PC-9 (cell line): ENCODE measurements at regions not wholly inside any gene's neighbourhood (a gene's known extent, or its start where the extent isn't known, plus 50 kb on each side); places are given as distances from the start of the nearest gene placed in this dataset.

Experiments used
- BruUV-seq: library from RNA; stranded (reverse); fragments of 400-500 nt; replicated peaks from 2 replicates; lab custom pipeline; 2021; lab: Mats Ljungman, UMichigan
- CTCF ChIA-PET: fragments of 300-600 bp; sonication (Branson Sonifier 250); formaldehyde crosslinking; loops from one replicate; lab custom pipeline; 2022; ENCODE audit warnings: antibody characterized with exemption; lab: Charles Lee
- POLR2A ChIA-PET: fragments of 300-600 bp; sonication (Branson Sonifier 250); formaldehyde crosslinking; loops from one replicate; lab custom pipeline; 2022; ENCODE audit warnings: antibody characterized with exemption; ENCODE audit not compliant: unreplicated experiment; lab: Charles Lee
- DNase-seq, 2 experiments: peaks; one replicate each; pipeline versions ENCODE4 v3.0.0 to v3.0.0-alpha.2; 2015 to 2022; ENCODE audit warnings: mixed read lengths in 1 of 2
- H2AFZ ChIP-seq: fragments of 200-600 bp; sonication (generic); 2 replicates; pipeline ENCODE4 v1.8.1; 2017; ENCODE audit warnings: antibody characterized with exemption
- H3F3A ChIP-seq: fragments of 200-600 bp; sonication (generic); 2 replicates; pipeline ENCODE4 v1.8.1; 2017; ENCODE audit warnings: antibody characterized with exemption, mild to moderate bottlenecking, low read depth; ENCODE audit not compliant: insufficient read depth
- H3K27ac ChIP-seq: fragments of 200-600 bp; sonication (generic); 2 replicates; pipeline ENCODE4 v1.6.1; 2016; ENCODE audit warnings: mixed run types
- H3K27me3 ChIP-seq: fragments of 200-600 bp; sonication (generic); 2 replicates; pipeline ENCODE4 v1.6.1; 2016; ENCODE audit warnings: low read depth, mixed run types; ENCODE audit not compliant: insufficient read depth
- H3K36me3 ChIP-seq: fragments of 200-600 bp; sonication (generic); 2 replicates; pipeline ENCODE4 v1.6.1; 2016; ENCODE audit warnings: low read depth, mixed run types
- H3K4me1 ChIP-seq: fragments of 200-600 bp; sonication (generic); replicated peaks from 2 replicates; pipeline ENCODE4 v1.6.1; 2016; ENCODE audit warnings: mixed run types; ENCODE audit not compliant: insufficient read depth
- H3K4me2 ChIP-seq: fragments of 200-600 bp; sonication (generic); 2 replicates; pipeline ENCODE4 v1.6.1; 2017; ENCODE audit warnings: mixed run types
- H3K4me3 ChIP-seq: fragments of 200-600 bp; sonication (generic); 2 replicates; pipeline ENCODE4 v1.6.1; 2016; ENCODE audit warnings: mixed run types
- H3K79me2 ChIP-seq: fragments of 200-600 bp; sonication (generic); 2 replicates; pipeline ENCODE4 v1.6.1; 2017; ENCODE audit warnings: low read depth, mixed run types
- H3K9me2 ChIP-seq: fragments of 200-600 bp; sonication (generic); 2 replicates; pipeline ENCODE4 v1.8.1; 2017; ENCODE audit warnings: mild to moderate bottlenecking; ENCODE audit not compliant: insufficient read depth
- H3K9me3 ChIP-seq: fragments of 200-600 bp; sonication (generic); 2 replicates; pipeline ENCODE4 v1.8.1; 2016; ENCODE audit warnings: low read depth; ENCODE audit not compliant: insufficient read depth
- H4K20me1 ChIP-seq: fragments of 200-600 bp; sonication (generic); 2 replicates; pipeline ENCODE4 v1.8.1; 2017; ENCODE audit not compliant: insufficient read depth
- EZH2 ChIP-seq: fragments of 200-600 bp; sonication (generic); IDR thresholded peaks from 2 replicates; pipeline ENCODE4 v1.8.0; 2017; ENCODE audit warnings: antibody characterized with exemption, low read depth
- intact Hi-C: fragments of 100-400 bp; cut with micrococcal nuclease; formaldehyde crosslinking; loops from one replicate; pipeline ENCODE4 v1.10.0; 2022; ENCODE audit not compliant: unreplicated experiment
- TF ChIP-seq, protein P1 (sequence below): fragments of 200-600 bp; sonication (generic); conservative IDR thresholded peaks from 2 replicates; pipeline ENCODE4 v1.6.1; 2017; ENCODE audit warnings: mixed run types, antibody characterized with exemption, mild to moderate bottlenecking, moderate library complexity

DNA sequence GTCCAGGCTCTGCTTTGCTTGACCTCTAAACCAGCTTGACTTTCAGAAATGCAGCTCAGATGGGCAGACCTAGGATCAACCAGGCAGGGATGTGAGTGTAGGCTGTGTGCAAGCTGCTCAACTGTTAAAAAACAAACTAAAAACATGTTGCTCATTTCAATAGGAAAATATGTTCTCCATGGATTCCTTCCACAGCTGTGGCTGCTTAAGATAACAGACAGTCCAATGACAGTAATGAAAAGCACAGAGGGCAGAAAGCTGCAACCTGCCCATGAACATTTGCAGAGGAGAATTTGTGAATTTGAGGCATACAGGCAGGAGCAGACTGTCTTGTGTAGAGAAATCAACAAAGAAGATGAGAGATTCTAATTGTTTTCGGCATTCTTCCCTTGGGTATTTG lies 534.2 kb downstream of the CCSER2 start:
- no peaks in the 10 kb centered on the region for H3F3A ChIP-seq
- no TSS peak for BruUV-seq
- ChIA-PET CTCF (no interaction called here), POLR2A (no interaction called here)
- H4K20me1 ChIP-seq = no peaks in the 10 kb centered on the region
- no peaks in the 10 kb centered on the region for H3K79me2 ChIP-seq
- no peaks in the 10 kb centered on the region for H3K9me2 ChIP-seq
- no peak overlapping the region for H3K4me3 ChIP-seq
- H3K27ac ChIP-seq = no peak overlapping the region
- H3K9me3 ChIP-seq = no peaks in the 10 kb centered on the region
- H3K4me2 ChIP-seq = no peak overlapping the region
- no peaks in the 10 kb centered on the region for H3K27me3 ChIP-seq
- no peak overlapping the region for H2AFZ ChIP-seq
- no peaks in the 10 kb centered on the region for H3K4me1 ChIP-seq
- DNase-seq = no peak
- no peaks in the 10 kb centered on the region for H3K36me3 ChIP-seq
- TF ChIP-seq EZH2 = no peak
- TF ChIP-seq, protein P1, sequence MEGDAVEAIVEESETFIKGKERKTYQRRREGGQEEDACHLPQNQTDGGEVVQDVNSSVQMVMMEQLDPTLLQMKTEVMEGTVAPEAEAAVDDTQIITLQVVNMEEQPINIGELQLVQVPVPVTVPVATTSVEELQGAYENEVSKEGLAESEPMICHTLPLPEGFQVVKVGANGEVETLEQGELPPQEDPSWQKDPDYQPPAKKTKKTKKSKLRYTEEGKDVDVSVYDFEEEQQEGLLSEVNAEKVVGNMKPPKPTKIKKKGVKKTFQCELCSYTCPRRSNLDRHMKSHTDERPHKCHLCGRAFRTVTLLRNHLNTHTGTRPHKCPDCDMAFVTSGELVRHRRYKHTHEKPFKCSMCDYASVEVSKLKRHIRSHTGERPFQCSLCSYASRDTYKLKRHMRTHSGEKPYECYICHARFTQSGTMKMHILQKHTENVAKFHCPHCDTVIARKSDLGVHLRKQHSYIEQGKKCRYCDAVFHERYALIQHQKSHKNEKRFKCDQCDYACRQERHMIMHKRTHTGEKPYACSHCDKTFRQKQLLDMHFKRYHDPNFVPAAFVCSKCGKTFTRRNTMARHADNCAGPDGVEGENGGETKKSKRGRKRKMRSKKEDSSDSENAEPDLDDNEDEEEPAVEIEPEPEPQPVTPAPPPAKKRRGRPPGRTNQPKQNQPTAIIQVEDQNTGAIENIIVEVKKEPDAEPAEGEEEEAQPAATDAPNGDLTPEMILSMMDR = no peak
- intact Hi-C loops = no loop called here

DNA sequence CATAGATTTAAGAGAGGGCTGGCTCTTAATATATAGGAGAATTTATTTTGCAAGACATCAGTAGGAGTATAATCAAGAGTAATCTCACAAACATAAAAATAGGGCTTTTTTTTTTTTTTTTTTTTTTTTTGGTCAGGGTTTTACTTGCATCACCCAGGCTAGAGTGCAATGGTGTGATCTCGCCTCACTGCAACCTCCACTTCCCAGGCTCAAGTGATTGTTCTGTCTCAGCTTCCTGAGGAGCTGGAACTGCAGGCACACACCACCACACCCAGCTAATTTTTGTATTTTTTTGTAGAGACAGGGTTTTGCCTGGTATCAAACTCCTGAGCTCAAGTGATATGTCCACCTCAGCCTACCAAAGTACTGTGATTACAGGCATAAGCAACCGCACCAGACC lies 535.3 kb downstream of the CCSER2 start:
- Histone ChIP-seq H3K4me2 (no peak overlapping the region), H3K79me2 (no peaks in the 10 kb centered on the region), H3K27me3 (no peaks in the 10 kb centered on the region), H3K9me3 (no peaks in the 10 kb centered on the region), H3K9me2 (no peaks in the 10 kb centered on the region), H4K20me1 (no peaks in the 10 kb centered on the region), H3K27ac (no peak overlapping the region), H3K4me1 (no peaks in the 10 kb centered on the region), H3K4me3 (no peak overlapping the region), H3K36me3 (no peaks in the 10 kb centered on the region), H2AFZ (no peak overlapping the region), H3F3A (no peaks in the 10 kb centered on the region)
- no peak for TF ChIP-seq EZH2
- TF ChIP-seq, protein P1 = no peak
- ChIA-PET CTCF (no interaction called here), POLR2A (no interaction called here)
- DNase-seq = no peak
- intact Hi-C loops = no loop called here
- BruUV-seq = no TSS peak

DNA sequence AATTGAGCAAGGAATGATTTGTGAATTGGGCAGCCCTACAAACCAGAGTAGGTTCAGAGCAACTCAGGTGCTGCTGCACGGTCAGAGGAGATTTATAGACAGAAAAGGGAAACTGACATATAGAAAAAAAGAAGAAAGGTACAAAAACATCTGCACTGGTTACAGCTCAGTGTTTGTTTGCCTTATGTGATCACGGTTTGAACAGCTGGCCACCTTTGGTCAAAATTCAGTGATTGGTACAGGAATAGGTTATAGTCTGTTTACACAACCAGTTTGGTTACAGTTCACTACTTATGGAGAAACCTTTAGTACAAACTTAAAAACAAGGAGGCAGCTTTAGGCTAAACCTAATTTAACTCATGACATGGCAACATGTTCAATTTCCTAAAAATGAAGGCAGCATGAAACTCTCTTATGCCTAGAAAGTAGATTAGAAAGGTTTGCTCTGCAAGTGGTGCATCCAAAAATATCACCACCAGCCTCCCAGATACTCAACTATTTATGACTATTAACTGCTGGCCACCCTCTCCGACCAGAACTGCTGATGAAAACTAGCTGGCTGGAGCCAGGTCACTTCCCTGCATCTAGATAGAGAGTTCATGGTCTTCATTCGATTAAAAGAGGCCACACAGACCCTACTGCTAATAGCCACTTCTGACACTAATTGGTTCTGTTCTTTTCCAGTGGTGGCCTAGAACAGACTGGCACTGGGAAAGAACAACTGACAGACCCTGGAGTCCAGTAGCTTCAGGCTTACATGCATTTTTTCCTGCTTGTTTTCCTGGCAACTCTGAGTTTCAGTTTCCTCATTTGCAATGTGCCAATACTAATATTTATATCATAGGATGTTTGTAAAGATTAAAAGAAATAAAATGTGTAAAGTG lies 548.0 kb downstream of the CCSER2 start:
- no peaks in the 10 kb centered on the region for H3K9me3 ChIP-seq
- H3K9me2 ChIP-seq = no peaks in the 10 kb centered on the region
- H3K4me1 ChIP-seq = no peaks in the 10 kb centered on the region
- CTCF ChIA-PET = no interaction called here
- H4K20me1 ChIP-seq = no peaks in the 10 kb centered on the region
- POLR2A ChIA-PET = no interaction called here
- no peak overlapping the region for H3K4me2 ChIP-seq
- no peaks in the 10 kb centered on the region for H3K27me3 ChIP-seq
- TF ChIP-seq EZH2 = no peak
- TF ChIP-seq, protein P1 = no peak
- no peak overlapping the region for H3K27ac ChIP-seq
- no peak overlapping the region for H2AFZ ChIP-seq
- H3F3A ChIP-seq = no peaks in the 10 kb centered on the region
- no peaks in the 10 kb centered on the region for H3K79me2 ChIP-seq
- no peaks in the 10 kb centered on the region for H3K36me3 ChIP-seq
- intact Hi-C loops = no loop called here
- BruUV-seq = no TSS peak
- no peak for DNase-seq
- H3K4me3 ChIP-seq = no peak overlapping the region
